Fibroblast of lung (primary cell): ENCODE measurements at regions not wholly inside any gene's neighbourhood (a gene's known extent, or its start where the extent isn't known, plus 50 kb on each side); places are given as distances from the start of the nearest gene placed in this dataset.
A peak's percentile ranks its signal among the peaks of the same experiment; 100 is the strongest.

Source experiments
- DNase-seq, 2 donors: peaks; one replicate each; pipeline versions ENCODE4 v3.0.0 to v3.0.0-alpha.2; 2010; ENCODE audit warnings: low read depth in 2 of 2
- H2AFZ ChIP-seq: 2 replicates; pipeline ENCODE4 v1.5.1; 2012; ENCODE audit warnings: low read length, control low read depth, inconsistent platforms
- H3K27ac ChIP-seq: 2 replicates; pipeline ENCODE4 v1.5.1; 2011; ENCODE audit warnings: low read length, control low read depth; ENCODE audit not compliant: insufficient read depth
- H3K27me3 ChIP-seq: 2 replicates; pipeline ENCODE4 v1.5.1; 2011; ENCODE audit warnings: mild to moderate bottlenecking, low read length; ENCODE audit not compliant: control insufficient read depth, insufficient read depth
- H3K36me3 ChIP-seq: 2 replicates; pipeline ENCODE4 v1.5.1; 2011; ENCODE audit warnings: low read length; ENCODE audit not compliant: control insufficient read depth, insufficient read depth
- H3K4me1 ChIP-seq: 2 replicates; pipeline ENCODE4 v1.5.1; 2011; ENCODE audit warnings: low read length; ENCODE audit not compliant: control insufficient read depth, insufficient read depth; ENCODE audit errors: extremely low read depth
- H3K4me2 ChIP-seq: 2 replicates; pipeline ENCODE4 v1.5.1; 2011; ENCODE audit warnings: low read length, control low read depth; ENCODE audit not compliant: insufficient read depth; ENCODE audit errors: extremely low read depth
- H3K4me3 ChIP-seq, 4 experiments: fragments of 200-600 bp in 1 of 4; sonication (generic) in 1 of 4; replicated peaks in 1 of 4; 2 replicates each; pipeline ENCODE4 v1.5.1; 2011 to 2016; ENCODE audit warnings: low read length in 4 of 4, low read depth in 3 of 4, mild to moderate bottlenecking in 3 of 4, control low read depth in 2 of 4, inconsistent platforms in 1 of 4, mixed read lengths in 1 of 4; ENCODE audit not compliant: insufficient read depth in 1 of 4; ENCODE audit errors: control extremely low read depth in 1 of 4
- H3K79me2 ChIP-seq: 2 replicates; pipeline ENCODE4 v1.5.1; 2012; ENCODE audit warnings: mild to moderate bottlenecking, low read length, inconsistent platforms; ENCODE audit not compliant: control insufficient read depth, insufficient read depth
- H3K9ac ChIP-seq: 2 replicates; pipeline ENCODE4 v1.5.1; 2011; ENCODE audit warnings: mild to moderate bottlenecking, low read length, control low read depth; ENCODE audit not compliant: insufficient read depth
- H3K9me3 ChIP-seq: 2 replicates; pipeline ENCODE4 v1.5.1; 2012; ENCODE audit warnings: low read depth, low read length; ENCODE audit not compliant: control insufficient read depth, insufficient read depth
- H4K20me1 ChIP-seq: 2 replicates; pipeline ENCODE4 v1.5.1; 2011; ENCODE audit warnings: low read length; ENCODE audit not compliant: control insufficient read depth, insufficient read depth; ENCODE audit errors: extremely low read depth
- EZH2 ChIP-seq: IDR thresholded peaks from 2 replicates; pipeline ENCODE4 v1.5.1; 2012; ENCODE audit warnings: low read length, control low read depth, mild to moderate bottlenecking; ENCODE audit errors: missing control alignments
- TF ChIP-seq, protein P1 (sequence below), 2 donors: IDR thresholded peaks in 1 of 2; conservative IDR thresholded peaks in 1 of 2; 1 replicate in 1 of 2; 2 replicates in 1 of 2; pipeline ENCODE4 v1.5.1; 2011 to 2012; ENCODE audit warnings: low read length in 2 of 2, control low read depth in 1 of 2, inconsistent platforms in 1 of 2, low read depth in 1 of 2, mild to moderate bottlenecking in 1 of 2

DNA sequence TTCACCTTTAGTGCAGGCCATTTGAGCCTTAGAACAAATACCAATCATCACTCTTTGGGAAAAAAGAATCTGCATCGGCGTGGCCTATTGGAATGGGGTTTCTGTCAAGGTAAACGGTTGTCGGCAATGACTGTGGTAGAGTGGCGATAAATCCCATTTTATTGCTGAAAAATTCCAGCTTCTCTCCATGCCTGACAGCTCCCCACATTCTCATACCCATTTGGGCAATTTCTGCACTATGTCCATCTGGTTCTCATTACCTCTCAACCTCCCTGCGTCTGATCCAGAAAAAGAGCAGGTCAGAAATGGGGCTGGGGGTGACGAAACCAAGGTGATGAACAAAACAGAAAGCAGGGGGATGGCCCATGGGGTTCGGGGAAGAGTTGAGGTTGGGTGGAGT lies 254.0 kb downstream of the MEIS1 start:
- no peaks in the 10 kb centered on the region for H3K9me3 ChIP-seq
- TF ChIP-seq, protein P1, sequence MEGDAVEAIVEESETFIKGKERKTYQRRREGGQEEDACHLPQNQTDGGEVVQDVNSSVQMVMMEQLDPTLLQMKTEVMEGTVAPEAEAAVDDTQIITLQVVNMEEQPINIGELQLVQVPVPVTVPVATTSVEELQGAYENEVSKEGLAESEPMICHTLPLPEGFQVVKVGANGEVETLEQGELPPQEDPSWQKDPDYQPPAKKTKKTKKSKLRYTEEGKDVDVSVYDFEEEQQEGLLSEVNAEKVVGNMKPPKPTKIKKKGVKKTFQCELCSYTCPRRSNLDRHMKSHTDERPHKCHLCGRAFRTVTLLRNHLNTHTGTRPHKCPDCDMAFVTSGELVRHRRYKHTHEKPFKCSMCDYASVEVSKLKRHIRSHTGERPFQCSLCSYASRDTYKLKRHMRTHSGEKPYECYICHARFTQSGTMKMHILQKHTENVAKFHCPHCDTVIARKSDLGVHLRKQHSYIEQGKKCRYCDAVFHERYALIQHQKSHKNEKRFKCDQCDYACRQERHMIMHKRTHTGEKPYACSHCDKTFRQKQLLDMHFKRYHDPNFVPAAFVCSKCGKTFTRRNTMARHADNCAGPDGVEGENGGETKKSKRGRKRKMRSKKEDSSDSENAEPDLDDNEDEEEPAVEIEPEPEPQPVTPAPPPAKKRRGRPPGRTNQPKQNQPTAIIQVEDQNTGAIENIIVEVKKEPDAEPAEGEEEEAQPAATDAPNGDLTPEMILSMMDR (conservative IDR thresholded peaks at IDR 0.05 in 1 of 2, IDR thresholded peaks at IDR 0.05 in 1 of 2; ENCODE audit: low read depth in 1 of 2, low read length in 2 of 2), result no peak
- TF ChIP-seq EZH2, result no peak
- no peaks in the 10 kb centered on the region for H3K27me3 ChIP-seq
- no peak overlapping the region for H3K27ac ChIP-seq
- DNase-seq, result no peak
- no peaks in the 10 kb centered on the region for H3K4me1 ChIP-seq
- no peak overlapping the region for H3K4me3 ChIP-seq
- no peak overlapping the region for H2AFZ ChIP-seq
- no peaks in the 10 kb centered on the region for H3K36me3 ChIP-seq
- H3K9ac ChIP-seq, result no peak overlapping the region
- H4K20me1 ChIP-seq, result no peaks in the 10 kb centered on the region
- no peaks in the 10 kb centered on the region for H3K79me2 ChIP-seq
- H3K4me2 ChIP-seq, result no peak overlapping the region

DNA sequence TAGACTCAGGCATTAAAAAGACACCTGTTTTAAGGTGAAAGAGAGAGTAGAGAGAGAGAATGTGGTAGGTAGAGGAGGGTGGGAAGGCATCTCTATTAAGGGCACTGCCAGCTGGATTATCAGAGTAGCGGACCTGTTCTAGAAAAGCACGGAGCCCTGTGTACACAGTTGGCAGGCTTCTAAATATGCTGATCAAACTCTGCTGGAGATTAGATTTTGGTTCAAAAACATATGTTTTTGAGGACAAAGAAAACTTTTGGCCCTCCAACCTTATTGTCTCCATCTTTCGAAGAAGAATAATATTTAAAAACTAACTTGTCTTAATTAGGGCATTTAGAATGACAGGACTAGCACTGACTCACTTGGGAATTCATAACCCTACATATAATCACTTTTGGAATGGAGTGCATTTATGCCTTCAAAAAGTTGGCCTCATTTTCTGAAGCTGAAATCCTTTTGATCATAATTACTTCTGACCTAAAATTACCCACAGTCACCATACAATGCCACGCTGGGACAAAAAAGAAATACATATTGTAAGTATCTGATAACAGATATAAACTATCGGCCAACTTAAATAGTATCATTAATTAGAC lies 254.6 kb downstream of the MEIS1 start:
- Histone ChIP-seq H3K4me3 (no peak overlapping the region), H3K27me3 (no peaks in the 10 kb centered on the region), H3K4me1 (no peaks in the 10 kb centered on the region), H3K27ac (no peak overlapping the region), H3K79me2 (no peaks in the 10 kb centered on the region), H3K4me2 (no peak overlapping the region), H2AFZ (no peak overlapping the region), H3K36me3 (no peaks in the 10 kb centered on the region), H3K9me3 (no peaks in the 10 kb centered on the region), H3K9ac (no peak overlapping the region), H4K20me1 (no peaks in the 10 kb centered on the region)
- no peak for DNase-seq
- TF ChIP-seq, protein P1 (conservative IDR thresholded peaks at IDR 0.05 in 1 of 2, IDR thresholded peaks at IDR 0.05 in 1 of 2; ENCODE audit: low read depth in 1 of 2, low read length in 2 of 2), result no peak
- no peak for TF ChIP-seq EZH2

DNA sequence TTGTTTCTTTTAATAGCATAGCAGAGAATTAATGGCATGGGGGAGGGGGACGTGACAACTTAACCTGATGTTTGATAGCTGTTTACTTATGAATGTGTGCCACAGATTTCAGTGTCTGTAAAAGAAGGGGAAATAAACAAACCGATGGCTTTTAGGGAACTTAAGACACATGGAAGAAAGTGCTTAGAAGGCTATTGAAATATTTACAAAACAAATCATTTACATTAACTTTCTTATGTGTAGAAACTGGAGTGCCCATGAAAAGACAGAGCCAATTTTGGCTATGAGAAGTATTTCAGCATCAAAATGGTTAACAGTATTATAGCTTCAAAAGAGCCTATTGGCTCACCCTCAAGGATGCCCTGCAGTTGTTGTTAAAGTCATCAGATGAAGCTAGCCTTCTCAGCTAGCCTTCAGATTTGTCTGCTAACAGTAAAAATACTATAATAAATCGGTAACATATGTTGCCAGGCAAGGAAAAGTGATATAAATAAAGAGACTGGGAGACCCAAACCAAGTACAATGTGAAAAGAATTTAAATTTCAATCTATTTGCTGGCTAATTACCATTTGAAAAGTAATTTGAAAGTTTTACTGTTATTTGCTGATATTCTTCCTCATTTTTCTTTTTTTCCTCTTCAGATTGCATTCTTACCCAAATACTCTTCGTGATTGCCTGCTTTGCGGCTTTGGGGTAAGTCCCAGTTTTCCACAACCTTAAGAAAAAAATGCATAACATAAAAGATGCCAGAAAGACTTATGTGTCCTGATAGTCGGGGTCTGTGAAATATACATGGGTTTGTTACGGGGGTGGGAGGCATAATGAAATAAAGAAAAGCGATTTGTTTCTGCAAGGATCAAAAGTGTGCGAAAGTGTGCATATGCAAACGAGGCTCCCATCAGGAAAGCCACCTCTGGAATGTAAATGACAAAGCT lies 256.4 kb downstream of the MEIS1 start:
- TF ChIP-seq, protein P1 (conservative IDR thresholded peaks at IDR 0.05 in 1 of 2, IDR thresholded peaks at IDR 0.05 in 1 of 2; ENCODE audit: low read depth in 1 of 2, low read length in 2 of 2), result no peak
- TF ChIP-seq EZH2, result no peak
- H3K27me3 ChIP-seq, result no peaks in the 10 kb centered on the region
- no peak overlapping the region for H3K9ac ChIP-seq
- no peaks in the 10 kb centered on the region for H3K79me2 ChIP-seq
- peak overlapping the region in 2 of 4 experiments; percentile 36 to 44 for H3K4me3 ChIP-seq
- H3K9me3 ChIP-seq, result no peaks in the 10 kb centered on the region
- no peak overlapping the region for H3K27ac ChIP-seq
- no peaks in the 10 kb centered on the region for H4K20me1 ChIP-seq
- no peaks in the 10 kb centered on the region for H3K4me1 ChIP-seq
- H3K4me2 ChIP-seq, result peak overlapping the region; percentile 19
- no peak overlapping the region for H2AFZ ChIP-seq
- DNase-seq, result peak; percentile 40 to 68
- H3K36me3 ChIP-seq, result no peaks in the 10 kb centered on the region
